ENCODE measurements at regions not wholly inside any gene's neighbourhood (a gene's known extent, or its start where the extent isn't known, plus 50 kb on each side); places are given as distances from the start of the nearest gene placed in this dataset.

- DNase-seq (ENCODE audit: low read depth) = no peak
These were observed 444.7 kb downstream of the FLRT2 start for GRCh38 chr14:85974602-85975001.

DNA sequence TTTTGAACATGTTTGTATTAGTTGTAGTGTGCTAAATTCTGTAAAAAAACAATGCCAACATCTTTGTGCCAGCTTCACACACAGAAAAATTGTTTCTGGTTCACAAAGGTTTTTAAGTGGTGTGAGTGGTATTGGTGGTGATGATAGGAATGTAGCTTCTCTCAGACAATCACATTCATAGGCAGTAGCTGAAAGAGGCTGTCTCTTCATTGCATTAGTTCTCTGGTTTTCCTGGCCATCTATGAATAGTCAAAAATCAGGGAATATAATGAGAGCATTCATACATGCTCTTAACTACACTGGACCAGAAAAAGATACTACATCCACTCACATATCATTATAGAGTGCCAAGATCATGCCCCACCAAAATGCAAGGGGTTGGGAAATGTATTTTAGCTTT is 433.5 kb downstream of the FLRT2 start:
- no peak for DNase-seq (ENCODE audit: low read depth)

- no peak for DNase-seq (ENCODE audit: low read depth)
These were observed 430.8 kb downstream of the FLRT2 start for GRCh38 chr14:85960756-85961155.

- no peak for DNase-seq (ENCODE audit: low read depth)
These were observed 429.1 kb downstream of the FLRT2 start for GRCh38 chr14:85959063-85959462.

GRCh38 chr14:85958069-85958468 is 428.1 kb downstream of the FLRT2 start:
- DNase-seq (ENCODE audit: low read depth) = no peak

DNA sequence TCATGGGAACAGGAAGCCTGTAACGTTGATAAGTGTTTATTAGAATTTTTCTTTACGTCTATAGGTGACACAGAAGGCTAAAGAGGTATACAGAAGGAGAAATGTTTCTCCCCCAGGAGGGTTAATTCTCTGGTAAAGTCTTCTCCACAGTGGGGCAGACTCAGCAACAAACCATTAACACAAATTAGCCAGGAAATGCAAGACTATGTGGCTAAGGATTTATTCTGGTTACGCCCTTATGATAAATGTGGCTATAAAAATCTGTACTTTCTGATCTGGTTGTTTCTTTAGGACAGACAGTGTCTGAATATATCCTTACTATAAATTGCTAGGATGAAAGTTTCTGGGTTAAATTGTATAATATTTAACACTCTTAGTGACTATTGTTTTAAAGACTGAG is 423.3 kb downstream of the FLRT2 start:
- DNase-seq (ENCODE audit: low read depth) = no peak

GRCh38 chr14:85948153-85948552 is 418.2 kb downstream of the FLRT2 start:
- no peak for DNase-seq (ENCODE audit: low read depth)

DNA sequence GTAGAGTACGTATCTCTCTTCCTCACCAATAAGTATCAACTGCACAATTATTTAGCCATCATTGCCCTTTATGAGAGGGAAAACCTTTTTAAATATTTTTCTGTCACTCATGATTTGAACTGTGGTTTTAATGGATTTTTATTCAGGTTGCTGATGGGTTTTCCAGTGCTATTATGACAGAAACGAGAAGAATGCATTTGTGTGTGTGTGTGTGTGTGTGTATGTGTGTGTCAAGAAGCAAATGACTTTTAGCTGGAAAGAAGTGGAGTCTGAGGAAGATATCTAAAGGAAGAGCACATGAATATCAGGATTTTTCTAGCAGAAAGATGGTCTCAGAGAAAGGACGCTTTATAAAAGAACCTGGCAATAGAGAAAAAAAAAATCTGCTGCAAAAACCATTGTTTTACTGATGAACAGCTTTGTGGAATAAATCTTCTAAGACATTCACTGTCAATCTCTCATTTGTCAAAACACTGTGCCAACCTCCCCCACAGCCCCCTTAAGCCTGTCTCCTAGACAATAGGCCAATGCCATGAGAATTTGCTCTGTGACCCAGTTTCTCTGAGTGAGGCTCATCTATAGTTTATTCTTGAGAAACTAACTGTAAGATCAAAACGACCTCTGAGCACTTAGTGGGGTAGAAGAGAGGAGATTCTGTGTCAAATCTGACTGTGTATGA is 417.7 kb downstream of the FLRT2 start:
- DNase-seq (ENCODE audit: low read depth) = no peak

- DNase-seq (ENCODE audit: low read depth) = no peak
These were observed 413.2 kb downstream of the FLRT2 start for GRCh38 chr14:85943192-85943591.

- DNase-seq (ENCODE audit: low read depth) = no peak
These were observed 404.9 kb downstream of the FLRT2 start for GRCh38 chr14:85934886-85935254.

- DNase-seq (ENCODE audit: low read depth) = peak; percentile 30
These were observed 404.4 kb downstream of the FLRT2 start for GRCh38 chr14:85934123-85934885.

DNA sequence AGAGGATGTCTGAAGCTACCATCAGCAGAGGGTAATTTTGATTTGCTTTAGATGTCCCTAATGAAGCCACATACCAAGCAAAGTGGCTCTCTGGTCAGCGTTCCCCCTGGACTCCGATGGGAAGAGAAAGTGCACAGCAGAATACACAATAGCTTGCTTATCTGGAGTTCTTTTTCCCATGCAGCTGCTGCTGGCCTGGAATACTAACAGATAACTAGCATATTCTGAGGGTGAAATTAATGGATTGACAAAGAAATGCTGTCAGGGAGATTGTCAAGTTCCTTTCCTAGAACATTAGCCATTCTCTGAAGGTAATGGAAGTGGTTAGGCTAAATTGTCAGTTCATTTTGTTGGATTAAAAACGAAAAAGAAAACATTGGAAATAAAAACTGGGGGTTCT is 391.3 kb downstream of the FLRT2 start:
- no peak for DNase-seq (ENCODE audit: low read depth)

DNA sequence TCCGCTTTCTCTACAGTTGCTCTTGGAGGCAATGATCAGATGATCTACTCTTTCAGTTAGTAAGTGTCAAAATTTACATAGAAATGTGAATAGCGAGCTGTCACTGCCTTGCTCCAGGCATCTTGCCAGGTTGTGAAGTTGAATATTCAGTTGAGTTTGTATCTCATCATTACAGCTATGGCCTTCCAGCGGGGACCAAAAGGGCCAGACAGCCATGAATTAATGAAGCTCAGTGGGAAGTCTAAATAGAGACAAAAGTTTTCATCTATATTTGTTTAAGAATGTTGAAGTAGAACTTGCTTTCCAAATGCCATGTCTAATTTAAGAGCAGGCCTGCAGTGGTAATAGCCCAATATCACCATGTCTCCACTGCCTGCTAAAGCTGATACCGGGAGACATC is 387.8 kb downstream of the FLRT2 start:
- no peak for DNase-seq (ENCODE audit: low read depth)

GRCh38 chr14:85915711-85916110 is 385.8 kb downstream of the FLRT2 start:
- DNase-seq (ENCODE audit: low read depth) = no peak

DNA sequence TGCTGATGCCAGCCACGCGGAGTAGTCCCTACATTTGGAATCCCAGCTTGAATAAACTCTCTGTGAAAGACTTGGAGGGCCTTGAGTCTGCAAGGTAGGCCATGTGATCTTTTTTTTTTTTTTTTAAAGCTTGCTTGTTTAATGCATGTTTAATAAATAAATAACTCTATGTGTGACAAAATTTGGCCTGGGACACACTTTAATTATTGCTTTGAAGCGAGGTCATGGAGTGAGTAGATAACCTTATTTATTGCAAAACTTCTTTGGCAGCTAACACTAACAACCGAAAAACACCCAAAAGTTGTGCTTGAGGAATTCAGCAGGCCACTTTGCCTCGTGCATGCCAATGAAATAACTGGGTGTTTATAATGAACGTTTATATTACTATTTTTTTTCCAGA is 382.2 kb downstream of the FLRT2 start:
- no peak for DNase-seq (ENCODE audit: low read depth)

- no peak for DNase-seq (ENCODE audit: low read depth)
These were observed 381.1 kb downstream of the FLRT2 start for GRCh38 chr14:85911044-85911443.

GRCh38 chr14:85909581-85909980 is 379.6 kb downstream of the FLRT2 start:
- no peak for DNase-seq (ENCODE audit: low read depth)

GRCh38 chr14:85907536-85907935 is 377.6 kb downstream of the FLRT2 start:
- no peak for DNase-seq (ENCODE audit: low read depth)

DNA sequence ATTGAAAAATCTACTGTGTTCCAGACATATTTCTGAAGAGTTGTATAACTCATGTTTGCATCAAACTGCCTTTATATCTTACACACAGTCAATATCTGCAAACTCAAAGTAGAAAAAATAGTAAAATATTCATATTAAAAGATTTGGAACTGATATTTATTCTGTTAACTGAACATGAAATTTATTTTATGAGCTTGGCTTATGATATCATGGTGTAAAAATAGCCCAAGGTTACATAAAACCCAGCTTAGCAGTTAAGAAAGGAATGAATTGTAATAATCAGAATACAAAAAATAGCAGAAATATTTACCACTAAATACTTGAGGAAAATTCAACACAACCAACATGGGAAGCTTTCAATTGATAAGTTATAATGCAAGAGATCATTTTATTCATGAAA is 367.9 kb downstream of the FLRT2 start:
- no peak for DNase-seq (ENCODE audit: low read depth)

- no peak for DNase-seq (ENCODE audit: low read depth)
These were observed 365.7 kb downstream of the FLRT2 start for GRCh38 chr14:85895603-85896002.

GRCh38 chr14:85892251-85892650 is 362.3 kb downstream of the FLRT2 start:
- no peak for DNase-seq (ENCODE audit: low read depth)

- no peak for DNase-seq (ENCODE audit: low read depth)
These were observed 354.0 kb downstream of the FLRT2 start for GRCh38 chr14:85883966-85884365.

GRCh38 chr14:85883101-85883500 is 353.2 kb downstream of the FLRT2 start:
- DNase-seq (ENCODE audit: low read depth) = no peak

GRCh38 chr14:85881935-85882334 is 352.0 kb downstream of the FLRT2 start:
- DNase-seq (ENCODE audit: low read depth) = no peak

Measured in stimulated activated CD8-positive, alpha-beta memory T cell treated with anti-CD3 and anti-CD28 coated beads, Interleukin-12 subunit alpha, Interleukin-12 subunit beta, amount 100 ng/mL, for 1 hour (primary cell).